Activated gamma-delta T cell treated with Interleukin-2 at 50 U/mL for 16 hours (primary cell): ENCODE measurements at regions not wholly inside any gene's neighbourhood (a gene's known extent, or its start where the extent isn't known, plus 50 kb on each side); places are given as distances from the start of the nearest gene placed in this dataset.
"Not testable (repeated sequence)": the region's sequence is repeated elsewhere in the genome, so short reads cannot be mapped to it uniquely, and the experiment has no call there.

Experiments used
- DNase-seq: peaks from one replicate; pipeline ENCODE4 v3.0.0-alpha.2; 2020

GRCh38 chr5:63553073-63553472, 409.2 kb downstream of the HTR1A start:
- DNase-seq: no peak

DNA sequence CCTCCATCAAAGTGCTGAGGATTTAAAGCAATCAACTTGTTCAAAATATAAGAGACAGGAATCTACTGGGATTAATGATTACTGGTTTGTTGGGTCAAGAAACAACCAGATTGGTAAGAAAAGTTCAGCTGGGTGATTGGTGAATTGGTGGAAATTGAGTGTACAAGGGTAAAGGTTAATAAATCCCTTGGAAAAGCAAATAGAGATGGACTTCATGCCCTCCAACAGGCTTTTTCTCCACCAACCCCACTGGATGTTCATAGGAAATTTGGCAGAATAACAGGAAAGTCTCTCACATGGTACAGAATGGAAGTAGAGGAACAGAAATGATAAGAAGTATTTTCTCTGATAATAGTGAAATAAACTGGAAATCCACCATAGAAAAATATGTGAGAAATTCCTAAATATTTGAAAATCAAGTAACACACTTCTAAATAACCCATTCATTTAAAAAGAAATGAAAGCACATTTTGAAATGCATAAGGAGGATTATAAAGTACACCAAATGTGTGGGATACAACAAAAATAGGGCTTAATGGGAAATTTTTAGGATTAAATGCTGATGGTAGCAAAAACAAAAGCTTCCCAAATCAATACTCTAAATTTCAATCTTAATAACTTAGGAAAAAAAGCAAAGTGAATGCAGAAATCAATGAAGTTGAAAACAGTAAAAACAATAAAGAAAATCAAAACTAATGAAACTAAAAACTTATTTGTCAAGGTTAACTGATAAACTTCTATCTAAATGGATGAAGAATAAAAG, 426.2 kb downstream of the HTR1A start:
- no peak for DNase-seq

DNA sequence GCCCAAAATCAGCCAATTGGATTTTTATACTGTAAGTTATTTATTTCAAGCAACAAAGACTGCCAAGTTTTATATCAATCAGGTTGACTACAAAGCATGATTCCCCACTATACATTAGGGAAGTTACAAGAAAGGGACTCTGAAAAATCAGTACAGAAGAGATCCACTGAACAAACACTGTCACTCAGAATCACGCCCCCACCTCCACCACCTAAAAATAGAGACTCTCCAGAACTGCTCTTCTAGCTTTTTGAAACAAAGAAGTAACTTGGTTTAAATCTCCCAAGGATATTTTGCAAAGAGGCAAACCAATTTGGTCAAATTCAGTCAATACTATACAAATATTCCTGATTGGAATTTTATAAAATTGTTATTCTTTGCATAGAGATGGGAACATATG, 438.0 kb downstream of the HTR1A start:
- DNase-seq: no peak

- no peak for DNase-seq
Observed at GRCh38 chr5:63516006-63516405, 446.2 kb downstream of the HTR1A start.

- DNase-seq: no peak
Observed at GRCh38 chr5:63500242-63500641, 462.0 kb downstream of the HTR1A start.

DNA sequence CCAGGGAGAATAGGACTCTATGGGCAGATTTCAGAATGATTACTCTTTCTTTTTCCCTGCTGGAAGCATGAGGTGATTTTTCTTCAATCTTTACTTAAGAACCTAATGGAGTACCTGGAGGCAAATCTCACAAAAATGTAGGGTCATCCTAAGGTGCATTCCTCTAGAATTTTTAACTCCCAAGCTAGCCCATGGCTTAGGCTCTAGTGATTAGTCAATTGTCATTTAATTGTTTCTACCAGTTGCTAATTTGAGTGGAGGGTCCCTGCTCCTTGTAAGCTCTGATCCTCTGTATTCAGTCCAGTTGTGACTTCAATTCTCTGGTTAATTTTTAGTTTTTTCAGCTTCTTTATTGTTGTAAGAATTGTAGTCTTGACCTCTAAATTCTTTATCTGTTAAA, 467.0 kb downstream of the HTR1A start:
- no peak for DNase-seq

- no peak for DNase-seq
Observed at GRCh38 chr5:63483338-63483737, 478.9 kb downstream of the HTR1A start.

GRCh38 chr5:63473335-63473967, 488.8 kb downstream of the HTR1A start:
- no peak for DNase-seq

GRCh38 chr5:63456279-63456678, 506.0 kb downstream of the HTR1A start:
- no peak for DNase-seq

DNA sequence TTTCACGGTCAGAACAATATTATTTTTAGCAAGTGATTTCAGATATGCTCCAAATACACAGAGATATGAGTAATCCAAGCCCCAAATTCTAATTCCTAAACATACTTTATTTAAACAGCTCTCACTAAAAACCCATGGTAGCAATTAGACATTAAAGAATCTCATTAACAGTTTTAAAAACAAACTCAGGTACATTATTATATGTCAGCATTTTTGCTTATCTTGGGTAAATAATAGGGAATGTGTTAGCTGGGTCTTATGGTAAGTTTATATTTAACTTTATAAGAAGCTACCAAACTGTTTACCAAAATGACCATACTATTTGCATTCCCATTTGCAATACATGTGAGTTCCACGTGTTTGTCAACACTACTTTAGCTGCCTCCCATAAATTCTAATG, 511.1 kb downstream of the HTR1A start:
- DNase-seq: no peak

GRCh38 chr5:63439537-63439936, 522.7 kb downstream of the HTR1A start:
- no peak for DNase-seq

DNA sequence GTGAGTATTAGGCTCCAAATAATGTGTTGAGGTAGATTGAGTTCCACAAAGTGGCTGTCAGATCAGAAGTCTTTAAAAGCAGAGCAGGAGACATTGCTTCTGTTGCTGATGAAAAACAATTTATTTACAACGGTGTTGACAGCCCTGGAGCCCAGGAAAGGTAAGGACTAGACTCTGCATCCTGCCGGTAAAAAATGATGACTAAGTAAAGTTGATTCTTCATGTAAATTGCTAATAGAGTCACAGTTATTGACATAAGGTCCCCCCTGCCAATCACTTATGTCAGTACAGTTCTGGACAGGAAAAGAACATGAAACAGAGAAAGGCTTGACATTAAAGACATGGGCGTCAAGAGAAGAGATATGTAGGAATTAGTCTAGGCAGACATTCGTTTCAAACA, 552.5 kb downstream of the HTR1A start:
- DNase-seq: no peak

DNA sequence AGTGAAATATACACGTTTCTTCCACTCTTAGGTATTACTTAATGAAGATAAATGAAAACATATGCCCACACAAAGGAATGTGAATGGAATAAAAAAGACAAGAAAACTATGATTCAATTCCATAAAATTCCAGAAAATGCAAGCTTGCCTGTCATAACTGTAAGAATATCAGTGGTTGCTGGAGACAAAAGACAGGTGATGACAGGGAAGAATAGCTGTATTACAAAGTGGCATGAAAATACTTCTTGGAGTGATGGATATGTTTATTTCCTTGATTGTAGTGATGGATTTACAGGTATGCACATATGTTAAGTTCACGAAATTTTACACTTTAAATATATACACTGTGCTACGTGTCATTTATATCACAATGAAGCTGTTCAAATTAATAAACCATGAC, 553.3 kb downstream of the HTR1A start:
- no peak for DNase-seq

DNA sequence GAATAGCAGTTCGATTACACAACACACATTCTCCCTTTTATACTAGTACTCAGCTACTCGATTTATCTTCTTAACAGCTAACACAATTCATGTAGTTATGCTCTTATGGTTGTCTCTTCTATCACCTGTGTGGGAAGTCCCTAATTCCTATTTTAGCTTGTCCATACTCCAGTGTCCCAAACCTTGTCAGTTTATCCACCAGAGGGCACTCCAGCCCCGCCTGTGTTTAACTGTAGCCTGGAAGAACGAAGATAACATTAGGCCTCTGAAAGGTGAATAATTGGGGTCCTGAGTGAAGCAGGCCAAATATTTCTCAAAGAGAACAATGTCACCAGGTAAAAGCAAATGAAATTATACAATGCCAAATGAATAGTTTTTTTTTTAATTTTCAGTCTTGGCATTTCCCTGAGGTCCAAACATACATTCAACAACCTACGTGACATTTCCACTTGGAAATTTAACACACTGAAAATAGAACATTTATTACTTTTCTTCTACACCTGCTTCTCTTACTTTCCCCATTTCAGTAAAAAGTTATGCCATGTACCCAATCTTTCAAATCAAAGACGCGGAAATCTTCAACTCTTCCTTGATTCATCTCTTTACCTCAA, 560.7 kb downstream of the HTR1A start:
- no peak for DNase-seq

DNA sequence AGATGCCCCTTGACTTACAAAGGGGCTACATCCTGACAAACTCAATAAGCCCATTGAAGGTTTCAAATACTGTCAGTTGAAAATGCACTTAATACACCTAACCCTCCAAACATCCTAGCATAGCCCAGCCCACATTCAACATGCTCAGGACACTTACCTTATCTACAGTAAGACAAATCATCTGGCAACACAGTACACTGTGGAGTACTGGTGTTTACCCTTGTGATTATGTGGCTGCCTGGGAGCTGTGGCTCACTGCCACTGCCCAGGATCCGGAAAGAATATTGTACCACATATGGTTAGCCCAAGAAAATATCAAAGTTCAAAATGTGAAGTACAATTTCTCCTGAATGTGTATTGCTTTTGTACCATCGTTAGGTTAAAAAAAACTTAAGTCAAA, 562.2 kb downstream of the HTR1A start:
- no peak for DNase-seq

DNA sequence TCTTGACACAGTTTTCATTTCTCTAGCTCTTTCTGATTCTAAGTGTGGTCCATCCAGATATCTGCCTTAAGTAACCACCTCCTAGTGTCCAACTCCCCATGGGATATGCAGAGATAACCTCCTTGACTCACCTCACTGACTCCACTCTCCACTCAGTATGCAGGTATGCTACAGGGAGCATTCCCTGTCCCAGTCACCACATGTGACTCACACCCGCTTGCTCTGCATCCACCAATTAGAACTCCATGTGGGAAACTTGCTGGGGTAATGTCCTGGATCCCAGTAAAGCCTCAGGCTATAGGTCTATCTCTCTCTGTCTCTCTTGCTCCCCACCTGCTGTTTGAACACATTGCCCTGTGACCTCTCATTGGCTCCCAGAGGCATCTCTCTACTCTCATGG, 563.9 kb downstream of the HTR1A start:
- no peak for DNase-seq

GRCh38 chr5:63388188-63388587, 574.1 kb downstream of the HTR1A start:
- DNase-seq: not testable (repeated sequence)

- no peak for DNase-seq
Observed at GRCh38 chr5:63375851-63376250, 586.4 kb downstream of the HTR1A start.

DNA sequence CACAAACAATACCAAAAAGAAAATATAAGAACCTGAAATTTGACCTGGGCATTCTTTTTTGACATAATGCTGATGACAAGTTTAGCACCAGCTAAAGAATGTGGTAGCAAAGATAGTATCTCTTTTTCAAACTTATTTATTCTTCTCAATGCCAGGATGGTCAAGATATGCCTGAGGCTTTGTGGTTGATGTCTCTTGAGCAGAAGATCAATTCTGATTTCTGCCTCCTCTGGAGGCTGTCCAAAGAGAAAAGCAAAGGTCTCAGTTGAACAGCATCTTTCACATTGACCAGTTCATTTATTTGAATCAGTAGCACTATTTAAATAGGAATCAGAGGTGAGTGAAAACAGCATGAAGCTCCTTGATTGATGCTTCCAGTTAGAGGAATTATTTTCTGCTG, 588.2 kb downstream of the HTR1A start:
- no peak for DNase-seq

- DNase-seq: no peak
Observed at GRCh38 chr5:63351164-63351563, 611.1 kb downstream of the HTR1A start.

GRCh38 chr5:63346451-63346850, 615.8 kb downstream of the HTR1A start:
- DNase-seq: no peak

- no peak for DNase-seq
Observed at GRCh38 chr5:63341442-63341841, 620.8 kb downstream of the HTR1A start.

DNA sequence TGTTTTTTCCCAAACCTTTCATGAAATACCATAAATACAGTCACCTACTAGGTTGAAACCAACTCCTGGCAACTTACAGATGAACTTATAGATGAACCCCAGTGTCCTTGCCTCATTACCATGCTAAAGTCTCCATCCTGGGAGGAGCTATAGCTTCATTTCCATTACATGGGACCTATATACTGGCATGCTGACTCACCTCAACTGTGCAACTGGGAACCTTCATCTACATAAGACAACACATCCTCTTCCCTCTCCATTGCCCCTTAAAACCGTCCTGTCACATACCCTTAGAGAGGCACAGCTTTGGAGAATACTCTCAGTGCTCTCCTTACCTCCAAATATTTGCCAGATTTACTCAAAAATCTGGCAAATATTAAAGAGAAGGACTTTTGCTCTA, 638.3 kb downstream of the HTR1A start:
- DNase-seq: no peak

GRCh38 chr5:63314551-63314950, 647.7 kb downstream of the HTR1A start:
- no peak for DNase-seq
